ENCODE measurements at regions not wholly inside any gene's neighbourhood (a gene's known extent, or its start where the extent isn't known, plus 50 kb on each side); places are given as distances from the start of the nearest gene placed in this dataset.

DNA sequence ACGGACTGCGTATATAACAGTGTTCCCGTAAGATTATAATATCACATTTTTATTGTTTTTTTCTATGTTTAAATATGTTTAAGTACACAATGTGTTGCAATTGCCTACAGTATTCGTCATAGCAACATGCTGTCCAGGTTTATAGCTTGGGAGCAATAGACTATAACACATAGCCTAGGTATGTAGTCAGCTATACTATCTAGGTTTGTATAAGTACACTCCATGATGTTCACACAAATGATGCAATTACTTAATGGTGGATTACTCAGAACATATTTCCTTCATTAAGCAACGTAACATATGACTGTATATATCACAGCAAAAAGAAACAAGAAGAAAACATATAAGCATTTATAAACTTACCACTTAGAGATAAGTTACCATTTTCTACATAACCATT lies 160.0 kb downstream of the CBLN1 start:
- no peak for TF ChIP-seq POLR2A (IDR thresholded peaks at IDR 0.05; ENCODE audit: low read depth, low read length)
- TF ChIP-seq POLR2AphosphoS5 (IDR thresholded peaks at IDR 0.05; ENCODE audit: low read depth, low read length): no peak

Measured in GM12891 (cell line).